Heart right ventricle (tissue), 16 donors: ENCODE measurements at regions not wholly inside any gene's neighbourhood (a gene's known extent, or its start where the extent isn't known, plus 50 kb on each side); places are given as distances from the start of the nearest gene placed in this dataset.

Source experiments
- ATAC-seq, 8 donors: fragments of 200-7000 bp; cut with Tn5 transposase; one replicate each; pipeline ENCODE4 v1.9.1; 2020; ENCODE audit warnings: mild to moderate bottlenecking in 8 of 8, moderate library complexity in 8 of 8, moderate number of reproducible peaks in 1 of 8
- DNase-seq, 2 donors: peaks; one replicate each; pipeline ENCODE4 v3.0.0-alpha.2; 2020
- H3K27ac ChIP-seq, 10 donors: fragments of 200-600 bp; sonication (generic) in 2 of 10; one replicate each; pipeline versions ENCODE4 v1.5.0 to v1.8.0; 2020 to 2022; ENCODE audit warnings: mild to moderate bottlenecking in 3 of 10
- H3K27me3 ChIP-seq, 7 donors: fragments of 200-600 bp; one replicate each; pipeline ENCODE4 v1.8.0; 2021 to 2022; ENCODE audit warnings: mild to moderate bottlenecking in 2 of 7
- H3K36me3 ChIP-seq, 9 donors: fragments of 200-600 bp; sonication (generic) in 1 of 9; one replicate each; pipeline versions ENCODE4 v1.5.0 to v1.8.0; 2020 to 2022; ENCODE audit warnings: mild to moderate bottlenecking in 2 of 9
- H3K4me1 ChIP-seq, 9 donors: fragments of 200-600 bp; sonication (generic) in 1 of 9; one replicate each; pipeline versions ENCODE4 v1.5.0 to v1.8.0; 2020 to 2022; ENCODE audit warnings: mild to moderate bottlenecking in 4 of 9
- H3K4me3 ChIP-seq, 10 donors: fragments of 200-600 bp; sonication (generic) in 2 of 10; one replicate each; pipeline versions ENCODE4 v1.5.0 to v1.8.0; 2020 to 2022; ENCODE audit warnings: mild to moderate bottlenecking in 7 of 10, moderate library complexity in 2 of 10
- H3K9me3 ChIP-seq, 11 donors: fragments of 200-600 bp in 10 of 11; sonication (generic) in 2 of 11; one replicate each; pipeline versions ENCODE4 v1.5.0 to v1.8.0; 2013 to 2022; ENCODE audit warnings: mild to moderate bottlenecking in 2 of 11, control low read depth in 1 of 11, moderate library complexity in 1 of 11
- CTCF ChIP-seq, 9 donors: fragments of 200-600 bp; sonication (generic) in 2 of 9; IDR thresholded peaks; one replicate each; pipeline versions ENCODE4 v1.5.0 to v1.8.0; 2021 to 2022; ENCODE audit warnings: antibody characterized with exemption in 9 of 9, mild to moderate bottlenecking in 5 of 9, moderate library complexity in 1 of 9
- WGBS, 2 donors: extraction: QIAGEN DNeasy Blood & Tissue Kit; methylation state at CpG; one replicate each; pipeline ENCODE4 v1.1.7; 2013; ENCODE audit warnings: inconsistent platforms in 1 of 2; 5-methylcytosine and 5-hydroxymethylcytosine counted together
- intact Hi-C, 10 donors: fragments of 100-400 bp; cut with DNase I; formaldehyde crosslinking; loops; one replicate each; pipeline versions ENCODE4 v1.11.1 to v1.14.2; 2022
- donor health status: Arrhythmogenic right ventricular cardiomyopathy.
- donor health status: ischemic (EF 13 %, LVEDD 7.1; RV severe dilation, severe dysfunction).
- donor health status: healthy with polysubstance abuse.
- donor health status: DM: no; HTN: yes; CAD: no.
- donor health status: DM: no; HTN: no; CAD: no.
- donor health status: ischemic (EF 25% LVEDD 6.9; RV normal size, moderate dysfunction).
- donor health status: ischemic (EF 25% LVEDD 5.7; RV mildly dilated, moderate dysfunction).
- donor health status: healthy.
- donor health status: DM: yes; HTN: yes; CAD: no.
- donor health status: Ischemic cardiomyopathy.
- donor health status: ischemic (EF 35%, LVEDD 5.7; RV mildly dilated, moderate dysfunction).
- donor health status: nonischemic (EF 11% LVEDD 7.7; RV severe dilation, severe dysfunction).
- donor health status: DM: yes; HTN: yes; CAD: no.
- donor health status: PGD.
- donor health status: ischemic (EF 29% LVEDD 5.4; RV normal size, mild dysfunction).
- donor health status: nonischemic (EF 23%, LVEDD 6.1; RV moderate dilation, normal function).

GRCh38 chr2:100752628-100753333, 67.2 kb upstream of the NPAS2 start:
- peaks cover 0 to 41% (median 20%) of the 10 kb centered on the region in 9 donors for H3K4me1 ChIP-seq
- 27 to 35% methylated on average over 2 of the region's 2 CpGs for WGBS, 2 donors
- no peak overlapping the region for H3K4me3 ChIP-seq
- H3K27me3 ChIP-seq, result no peaks in the 10 kb centered on the region
- DNase-seq (no peak), ATAC-seq (peak in 7 of 8 donors; percentile 39 to 87 (median 69))
- intact Hi-C loops, result loop anchor here in 3 of 10 donors (2.0 to 5.0 kb wide), 2 partner anchors 60 to 62 kb away; no protein-coding TSS in a partner anchor
- H3K9me3 ChIP-seq, result peaks cover 0 to 7% (median 0%) of the 10 kb centered on the region in 11 donors
- no peaks in the 10 kb centered on the region for H3K36me3 ChIP-seq
- TF ChIP-seq CTCF (IDR thresholded peaks at IDR 0.05), result no peak
- H3K27ac ChIP-seq, result peak overlapping the region in 3 of 10 donors; percentile 12 to 56 (median 17)

- DNase-seq (no peak), ATAC-seq (peak in 1 of 8 donors; percentile 27)
- Histone ChIP-seq H3K27ac (peak overlapping the region in 1 of 10 donors; percentile 56), H3K9me3 (peaks cover 0 to 7% (median 0%) of the 10 kb centered on the region in 11 donors), H3K36me3 (no peaks in the 10 kb centered on the region), H3K4me3 (no peak overlapping the region), H3K4me1 (peaks cover 0 to 42% (median 20%) of the 10 kb centered on the region in 9 donors), H3K27me3 (no peaks in the 10 kb centered on the region)
- no peak for TF ChIP-seq CTCF (IDR thresholded peaks at IDR 0.05)
- WGBS, 2 donors, result 69 to 74% methylated on average over 4 of the region's 4 CpGs
- intact Hi-C loops, result loop anchor here in 3 of 10 donors (2.0 to 5.0 kb wide), 2 partner anchors 59 to 61 kb away; no protein-coding TSS in a partner anchor
These were observed 66.5 kb upstream of the NPAS2 start for GRCh38 chr2:100753444-100753843.

GRCh38 chr2:100753881-100754280, 66.1 kb upstream of the NPAS2 start:
- Histone ChIP-seq H3K9me3 (peaks cover 0 to 7% (median 0%) of the 10 kb centered on the region in 11 donors), H3K4me1 (peaks cover 0 to 42% (median 20%) of the 10 kb centered on the region in 9 donors), H3K4me3 (no peak overlapping the region), H3K27ac (no peak overlapping the region), H3K27me3 (no peaks in the 10 kb centered on the region), H3K36me3 (no peaks in the 10 kb centered on the region)
- TF ChIP-seq CTCF (IDR thresholded peaks at IDR 0.05), result no peak
- ATAC-seq (no peak), DNase-seq (no peak)
- intact Hi-C loops, result loop anchor here in 3 of 10 donors (2.0 to 5.0 kb wide), 2 partner anchors 58 to 61 kb away; no protein-coding TSS in a partner anchor
- WGBS, 2 donors, result 73 to 74% methylated on average over 1 of the region's 1 CpG

GRCh38 chr2:100754951-100755350, 65.0 kb upstream of the NPAS2 start:
- peak in 6 of 8 donors; percentile 31 to 59 (median 50) for ATAC-seq
- no peak for DNase-seq

More at GRCh38 chr2:100754951-100755350, 65.0 kb upstream of the NPAS2 start:
- Histone ChIP-seq H3K27me3 (no peaks in the 10 kb centered on the region), H3K4me3 (no peak overlapping the region), H3K36me3 (no peaks in the 10 kb centered on the region), H3K27ac (no peak overlapping the region), H3K9me3 (peaks cover 0 to 7% (median 0%) of the 10 kb centered on the region in 11 donors), H3K4me1 (peaks cover 0 to 42% (median 20%) of the 10 kb centered on the region in 9 donors)
- TF ChIP-seq CTCF (IDR thresholded peaks at IDR 0.05), result no peak
- intact Hi-C loops, result loop anchor here in 2 of 10 donors (5.0 kb wide), 1 partner anchor 57 kb away; no protein-coding TSS in a partner anchor
- 45 to 53% methylated on average over 4 of the region's 4 CpGs for WGBS, 2 donors
